ENCODE measurements at regions not wholly inside any gene's neighbourhood (a gene's known extent, or its start where the extent isn't known, plus 50 kb on each side); places are given as distances from the start of the nearest gene placed in this dataset.

DNA sequence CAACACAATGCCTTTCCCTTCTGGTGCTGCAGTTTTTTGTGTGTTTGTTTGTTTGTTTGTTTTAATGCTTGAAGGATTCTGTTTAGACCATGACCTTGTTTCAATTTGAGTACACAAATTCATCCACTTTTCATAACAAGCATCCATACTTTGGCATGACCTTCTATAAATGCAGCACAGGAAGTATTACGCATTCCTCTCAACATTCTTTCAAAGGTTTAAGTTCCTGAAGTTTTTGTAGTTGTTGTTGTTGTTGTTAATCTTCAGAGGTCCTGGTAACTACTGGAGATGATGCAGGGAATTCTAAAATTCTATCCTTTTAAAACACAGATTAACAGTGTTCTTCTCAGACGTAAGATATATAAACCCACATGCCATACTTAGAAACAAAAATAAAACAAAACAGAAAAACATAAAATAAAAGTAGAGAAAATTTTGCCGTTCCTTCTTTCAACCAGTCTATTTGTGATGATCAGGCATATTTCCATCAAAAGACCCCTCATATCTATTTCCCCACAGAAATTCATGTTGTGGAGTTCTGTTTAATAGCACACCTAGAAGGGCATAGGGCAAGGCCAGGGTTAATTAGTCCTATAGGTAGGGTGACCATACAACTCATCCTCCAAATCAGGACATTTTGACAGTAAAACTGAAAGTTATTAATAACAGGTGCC is 529.9 kb downstream of the NOVA1 start:
- in situ Hi-C loops (cut with HindIII; ENCODE audit: low sequenced_read_pairs) = no loop called here
- DNase-seq (ENCODE audit: low spot score) = no peak

DNA sequence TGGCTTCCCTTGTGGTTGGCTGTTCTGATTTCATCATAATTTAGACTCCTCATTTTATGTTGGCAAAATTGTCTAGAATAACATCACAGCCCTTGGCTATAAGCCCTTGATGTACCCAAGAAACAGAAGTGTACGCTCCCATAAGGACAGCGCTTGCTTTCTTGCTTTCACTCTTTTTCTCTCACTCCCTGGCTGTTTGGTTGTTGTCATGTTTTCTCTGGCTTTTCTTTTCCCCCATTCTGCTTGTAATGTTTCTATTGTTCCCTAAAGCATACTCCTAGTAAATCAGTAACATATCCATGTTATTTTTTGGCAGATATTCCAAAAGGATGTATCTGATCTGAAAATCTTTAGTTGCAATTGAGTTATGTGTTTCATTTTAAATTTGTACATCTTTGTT is 530.5 kb downstream of the NOVA1 start:
- in situ Hi-C loops (cut with HindIII; ENCODE audit: low sequenced_read_pairs) = no loop called here

DNA sequence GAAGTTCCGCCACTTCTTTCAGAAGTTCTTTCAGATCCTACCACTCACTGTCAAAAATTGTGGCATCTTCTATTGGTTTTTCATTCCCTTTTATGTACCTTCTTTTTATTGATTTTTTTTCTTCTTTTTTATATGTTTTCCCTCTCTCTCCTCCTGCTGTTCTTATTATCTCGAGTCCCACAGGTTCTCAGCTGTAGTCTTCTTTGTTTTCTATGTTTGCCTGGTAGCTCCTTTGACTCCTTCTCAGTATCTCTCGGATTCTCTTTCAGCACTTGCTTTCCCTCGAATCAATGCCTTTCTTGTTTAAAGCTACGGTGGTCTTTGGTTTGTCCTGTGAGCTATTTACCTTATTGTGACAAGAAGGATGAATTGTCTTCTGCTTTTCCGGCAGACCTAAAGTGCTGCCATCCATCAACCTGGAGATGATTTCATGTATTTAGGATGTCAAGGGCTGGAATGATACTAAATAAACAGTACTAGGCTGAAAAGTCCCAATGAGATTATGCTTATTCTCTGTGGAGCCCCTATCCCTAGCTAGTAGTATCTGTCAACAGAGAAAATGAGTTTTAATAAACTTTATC is 541.7 kb downstream of the NOVA1 start:
- in situ Hi-C loops (cut with HindIII; ENCODE audit: low sequenced_read_pairs) = no loop called here
- no peak for DNase-seq (ENCODE audit: low spot score)

More for the DNA sequence above, 530.5 kb downstream of the NOVA1 start:
- no peak for DNase-seq (ENCODE audit: low spot score)

DNA sequence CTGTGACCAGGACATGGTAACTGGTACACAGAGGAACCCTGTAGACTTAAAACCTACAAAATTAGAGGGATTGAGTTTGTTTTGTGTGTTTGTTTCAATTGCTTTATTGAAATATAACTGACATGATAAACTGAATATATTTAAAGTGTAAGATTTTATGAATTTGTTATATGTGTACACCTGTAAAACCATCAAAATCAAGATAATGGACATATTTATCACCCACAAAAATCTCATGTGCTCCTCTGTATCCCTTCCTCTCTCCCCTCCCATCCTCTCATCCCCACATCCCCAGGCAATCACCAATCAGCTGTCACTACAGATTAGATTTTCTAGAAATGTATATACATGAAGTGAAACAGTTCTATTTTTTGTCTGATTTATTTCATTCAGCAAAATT is 565.5 kb downstream of the NOVA1 start:
- in situ Hi-C loops (cut with HindIII; ENCODE audit: low sequenced_read_pairs) = no loop called here
- DNase-seq (ENCODE audit: low spot score) = no peak

DNA sequence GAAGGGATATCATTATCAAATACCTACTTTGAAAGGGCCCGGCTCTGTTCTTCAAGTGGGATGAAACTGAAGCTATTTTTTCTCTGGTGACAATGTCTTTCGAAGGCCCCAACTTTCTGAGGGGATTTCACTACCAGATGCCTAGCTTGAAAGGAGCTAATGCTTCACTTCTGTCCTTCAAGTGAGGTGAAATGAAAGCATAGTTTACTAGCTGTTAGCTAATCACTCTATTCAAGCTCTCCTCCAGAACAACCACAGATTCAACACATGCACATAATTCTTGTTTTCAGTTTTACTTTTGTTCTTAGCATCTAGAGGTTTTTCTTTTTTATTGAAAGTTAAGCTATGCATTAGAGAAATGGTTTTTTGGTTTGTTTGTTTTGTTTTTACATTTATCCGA is 571.4 kb downstream of the NOVA1 start:
- in situ Hi-C loops (cut with HindIII; ENCODE audit: low sequenced_read_pairs) = no loop called here
- no peak for DNase-seq (ENCODE audit: low spot score)

DNA sequence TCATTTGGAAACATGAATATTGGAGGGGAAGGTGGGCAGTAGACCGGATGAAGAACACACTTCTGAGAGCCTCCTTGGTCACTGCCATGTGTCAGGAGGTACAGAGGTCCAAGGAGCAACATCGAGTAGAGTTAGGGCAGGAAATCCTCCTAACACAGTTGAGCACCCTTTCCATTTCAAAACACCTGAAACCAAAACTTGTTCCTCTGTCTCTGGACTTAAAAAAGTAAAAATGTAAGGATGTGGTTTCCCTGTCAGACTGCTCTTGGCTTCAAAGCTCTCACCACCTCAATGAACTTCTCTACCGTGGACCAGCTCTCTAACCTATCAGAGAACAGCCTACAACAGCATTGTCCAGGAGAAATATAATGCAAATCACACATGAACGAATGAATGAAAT is 573.9 kb downstream of the NOVA1 start:
- no peak for DNase-seq (ENCODE audit: low spot score)
- in situ Hi-C loops (cut with HindIII; ENCODE audit: low sequenced_read_pairs) = no loop called here

DNA sequence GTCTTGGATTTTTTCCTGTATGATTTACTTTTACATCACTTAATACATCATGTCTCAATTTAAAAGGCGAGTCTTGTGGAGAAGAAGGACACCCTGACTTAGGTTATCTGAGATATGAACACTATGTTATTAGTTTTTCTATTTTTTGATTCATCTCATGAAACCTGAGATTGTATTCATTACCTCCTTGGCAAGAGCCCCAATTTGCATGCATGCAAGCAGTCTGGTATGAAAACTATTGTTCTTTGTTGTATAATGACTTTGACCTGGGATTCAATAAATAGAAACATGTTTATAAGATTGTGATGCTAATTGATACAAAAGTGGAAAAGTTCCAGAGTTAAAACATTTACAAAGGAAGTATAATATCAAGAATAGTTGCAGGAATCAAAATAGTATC is 576.1 kb downstream of the NOVA1 start:
- no peak for DNase-seq (ENCODE audit: low spot score)
- in situ Hi-C loops (cut with HindIII; ENCODE audit: low sequenced_read_pairs) = no loop called here

DNA sequence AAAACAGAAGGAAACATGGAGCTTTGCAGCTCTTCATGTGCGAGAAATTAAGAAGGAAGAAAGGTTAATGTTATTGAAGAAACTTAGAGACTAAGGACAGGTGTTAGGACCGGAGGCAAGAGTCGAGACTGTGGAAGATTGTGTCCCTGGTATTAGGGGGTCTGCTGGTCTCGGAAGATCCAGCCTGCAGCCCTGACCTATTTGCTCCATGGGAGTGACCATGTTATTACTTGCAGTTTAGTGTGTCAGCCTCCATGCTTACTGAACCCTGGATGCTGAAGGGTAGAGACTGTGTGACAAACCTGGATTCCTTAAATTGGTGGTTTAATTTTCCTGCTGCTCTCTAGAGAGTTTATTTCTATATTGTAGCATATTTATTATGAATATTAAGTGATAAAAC is 580.6 kb downstream of the NOVA1 start:
- DNase-seq (ENCODE audit: low spot score) = no peak

DNA sequence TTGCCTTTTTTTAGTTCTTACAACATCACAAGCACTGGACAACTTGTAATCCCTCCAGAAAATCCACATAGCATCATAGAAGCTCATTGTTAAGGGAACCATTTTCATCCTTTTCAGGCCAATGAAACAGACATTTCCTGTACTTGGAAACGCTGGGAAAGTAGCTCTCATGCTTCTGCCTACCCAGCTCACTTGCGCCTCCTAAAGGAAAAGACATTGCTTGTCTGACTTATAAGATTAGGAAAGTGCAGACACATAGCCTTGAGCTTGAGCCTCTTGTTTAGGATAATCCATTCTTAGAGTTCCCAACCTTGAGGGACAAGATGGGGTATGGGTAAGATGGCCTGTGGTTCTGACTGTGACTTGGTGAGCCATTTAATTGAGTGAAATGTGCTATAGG is 589.5 kb downstream of the NOVA1 start:
- in situ Hi-C loops (cut with HindIII; ENCODE audit: low sequenced_read_pairs) = no loop called here
- no peak for DNase-seq (ENCODE audit: low spot score)

More for the DNA sequence above, 580.6 kb downstream of the NOVA1 start:
- in situ Hi-C loops (cut with HindIII; ENCODE audit: low sequenced_read_pairs) = no loop called here

DNA sequence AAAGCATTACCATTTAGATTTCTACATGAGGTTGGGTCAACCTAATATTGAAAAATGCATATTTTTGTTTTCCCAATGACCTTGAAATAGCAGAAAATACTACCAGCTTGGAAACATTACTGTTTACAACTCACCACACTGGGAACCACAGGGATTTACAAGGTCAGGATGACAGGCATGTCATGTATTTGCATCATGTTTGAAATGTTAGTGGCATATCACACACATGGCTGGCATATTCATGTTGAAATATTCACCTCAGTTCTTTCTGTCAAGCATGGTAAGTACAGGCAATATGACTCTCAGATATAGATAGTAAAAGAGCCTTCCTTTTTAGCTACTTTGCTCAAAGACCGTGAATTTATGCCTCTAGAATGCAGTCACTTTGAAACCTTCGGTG is 593.5 kb downstream of the NOVA1 start:
- in situ Hi-C loops (cut with HindIII; ENCODE audit: low sequenced_read_pairs) = no loop called here

DNA sequence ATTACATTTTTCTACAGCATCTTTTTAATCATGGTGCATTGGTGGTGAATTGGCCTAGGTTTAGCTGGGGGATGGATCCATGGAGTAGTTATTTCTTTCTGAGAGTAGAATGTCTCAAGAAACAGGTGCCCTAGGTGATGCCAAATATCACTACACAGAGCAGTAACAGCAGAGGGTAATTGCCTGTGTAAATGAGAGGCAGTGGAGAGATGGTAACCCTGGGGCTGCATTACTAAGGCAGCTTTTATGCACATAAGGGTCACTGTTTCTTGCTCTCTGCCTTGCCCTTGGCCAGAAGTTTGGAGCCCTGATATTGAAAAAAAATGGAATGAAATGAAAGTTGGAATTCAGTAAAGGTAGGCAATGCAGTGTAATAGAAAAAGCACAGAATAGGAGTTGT is 604.0 kb downstream of the NOVA1 start:
- in situ Hi-C loops (cut with HindIII; ENCODE audit: low sequenced_read_pairs) = no loop called here

More for the DNA sequence above, 593.5 kb downstream of the NOVA1 start:
- no peak for DNase-seq (ENCODE audit: low spot score)

DNA sequence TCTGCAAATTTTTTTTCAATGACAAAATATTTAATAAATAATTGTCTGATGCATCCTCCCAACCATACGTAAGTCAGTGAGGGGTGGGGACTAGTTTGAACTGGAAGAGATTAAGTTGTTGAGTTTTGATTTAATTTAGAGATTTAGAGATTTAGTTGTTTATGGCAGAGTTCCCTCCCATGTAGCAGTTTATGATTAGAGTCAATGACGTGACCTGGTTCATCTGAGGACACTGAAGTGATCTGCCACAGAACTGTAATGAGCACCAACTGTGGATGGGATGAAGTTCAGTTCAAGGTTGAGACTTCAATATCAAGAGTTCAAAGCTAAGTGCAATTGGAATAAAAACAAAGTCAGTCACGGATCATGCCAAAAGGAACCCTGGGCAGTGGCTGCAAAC is 609.3 kb downstream of the NOVA1 start:
- in situ Hi-C loops (cut with HindIII; ENCODE audit: low sequenced_read_pairs) = no loop called here
- no peak for DNase-seq (ENCODE audit: low spot score)

More for the DNA sequence above, 604.0 kb downstream of the NOVA1 start:
- no peak for DNase-seq (ENCODE audit: low spot score)

DNA sequence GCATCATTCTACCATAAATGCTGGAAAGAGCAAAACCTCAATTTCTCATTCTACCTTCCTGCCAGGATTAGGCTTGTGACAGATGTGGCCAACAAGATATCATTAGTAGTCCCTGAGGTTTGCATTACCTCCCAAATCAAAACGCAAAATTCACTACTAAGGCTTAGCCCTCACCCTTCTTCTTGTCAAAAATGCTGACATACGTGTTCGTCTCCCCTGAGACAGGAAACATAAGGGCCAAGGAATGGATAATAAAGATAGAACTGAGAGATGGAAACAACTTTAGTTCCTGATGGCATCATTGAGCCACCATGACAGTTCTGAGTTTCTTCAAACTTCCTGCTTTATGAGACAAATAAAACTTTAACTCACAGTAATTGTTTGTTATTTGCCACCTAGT is 642.1 kb downstream of the NOVA1 start:
- in situ Hi-C loops (cut with HindIII; ENCODE audit: low sequenced_read_pairs) = no loop called here
- no peak for DNase-seq (ENCODE audit: low spot score)

DNA sequence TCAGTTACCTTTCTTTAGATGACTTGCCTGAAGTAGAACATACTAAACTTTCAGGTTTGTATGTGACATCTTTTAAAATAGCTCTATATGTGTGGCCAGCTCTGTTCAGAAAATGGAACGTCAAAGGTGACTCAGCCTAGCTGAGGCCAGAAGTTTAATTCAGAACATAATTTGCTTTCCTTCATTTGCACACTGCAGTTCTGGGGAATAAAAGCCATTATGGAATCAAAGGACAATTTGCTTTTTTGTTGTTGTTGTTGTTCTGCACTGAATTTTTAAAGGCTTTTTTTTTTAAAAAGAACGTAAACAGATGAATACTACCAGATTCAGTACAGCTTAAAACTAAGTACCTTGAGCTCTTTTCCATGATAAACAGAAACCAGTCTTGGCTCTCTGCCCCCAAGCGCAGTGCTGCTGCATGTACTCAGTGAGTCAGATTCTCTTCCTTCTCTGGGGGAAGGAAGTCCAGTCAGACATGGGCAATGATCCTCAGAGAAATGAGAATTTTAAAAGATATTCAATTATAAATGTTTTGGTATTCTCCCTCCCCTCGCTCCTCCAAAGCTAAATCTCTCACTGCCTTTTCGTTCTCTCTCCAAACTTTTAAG is 644.2 kb downstream of the NOVA1 start:
- in situ Hi-C loops (cut with HindIII; ENCODE audit: low sequenced_read_pairs) = no loop called here
- DNase-seq (ENCODE audit: low spot score) = no peak

DNA sequence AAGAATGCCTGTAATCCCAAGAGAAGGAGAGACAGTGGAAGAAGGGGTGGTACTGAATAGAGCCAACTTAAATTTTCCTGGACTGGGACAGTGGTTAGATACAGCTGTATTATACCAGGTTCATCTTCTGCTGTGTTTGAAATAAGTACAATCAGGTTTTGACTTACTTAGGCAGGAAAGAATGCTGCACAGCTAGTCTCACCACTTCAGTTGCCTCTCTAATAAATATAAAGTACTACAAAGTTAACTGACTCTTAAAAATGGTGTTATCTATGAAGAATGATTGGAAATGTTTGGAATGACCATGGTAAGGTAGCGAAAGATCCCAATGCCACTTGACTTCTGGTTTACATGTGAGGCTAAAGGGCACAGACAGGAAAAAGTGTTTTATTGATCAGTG is 652.1 kb downstream of the NOVA1 start:
- no peak for DNase-seq (ENCODE audit: low spot score)
- in situ Hi-C loops (cut with HindIII; ENCODE audit: low sequenced_read_pairs) = no loop called here

DNA sequence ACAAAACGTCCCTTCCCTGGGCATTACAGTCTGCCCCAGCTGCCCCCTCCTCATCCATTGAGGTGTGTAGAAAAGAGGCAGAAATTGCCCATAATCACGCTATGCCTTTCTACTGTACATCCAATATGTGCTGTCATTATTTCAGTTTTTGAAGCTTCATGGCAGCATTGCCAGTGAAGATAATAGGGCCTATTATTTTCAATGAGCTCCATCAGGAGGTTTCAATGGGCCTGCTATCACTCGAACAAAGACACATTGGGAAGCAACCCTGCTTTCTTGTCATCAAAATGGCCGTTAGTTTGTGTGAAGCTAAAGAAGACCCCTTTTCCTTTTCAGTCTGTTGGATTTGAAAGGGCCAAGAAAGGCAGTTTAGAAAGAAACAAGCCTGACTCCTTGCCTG is 653.8 kb downstream of the NOVA1 start:
- in situ Hi-C loops (cut with HindIII; ENCODE audit: low sequenced_read_pairs) = no loop called here
- DNase-seq (ENCODE audit: low spot score) = no peak

DNA sequence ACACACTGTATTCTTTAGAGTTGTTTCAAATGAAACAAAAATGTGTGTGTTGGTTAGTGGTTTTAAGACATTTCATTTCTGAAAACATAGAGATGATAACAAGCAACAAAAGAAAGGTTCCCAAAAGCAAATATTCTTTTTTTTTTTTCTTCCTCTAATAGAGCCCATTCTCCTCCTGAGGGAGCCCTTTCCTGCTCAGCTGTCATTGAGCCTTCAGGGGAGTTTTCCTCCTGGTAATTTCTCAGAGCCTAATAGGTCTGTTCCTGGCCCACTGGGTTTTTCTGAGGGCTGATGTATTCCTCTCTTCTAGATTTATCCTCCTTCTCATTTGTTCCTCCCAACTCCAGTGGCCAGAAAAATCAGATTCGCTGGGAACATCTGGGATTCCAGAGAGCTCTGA is 654.5 kb downstream of the NOVA1 start:
- in situ Hi-C loops (cut with HindIII; ENCODE audit: low sequenced_read_pairs) = no loop called here

DNA sequence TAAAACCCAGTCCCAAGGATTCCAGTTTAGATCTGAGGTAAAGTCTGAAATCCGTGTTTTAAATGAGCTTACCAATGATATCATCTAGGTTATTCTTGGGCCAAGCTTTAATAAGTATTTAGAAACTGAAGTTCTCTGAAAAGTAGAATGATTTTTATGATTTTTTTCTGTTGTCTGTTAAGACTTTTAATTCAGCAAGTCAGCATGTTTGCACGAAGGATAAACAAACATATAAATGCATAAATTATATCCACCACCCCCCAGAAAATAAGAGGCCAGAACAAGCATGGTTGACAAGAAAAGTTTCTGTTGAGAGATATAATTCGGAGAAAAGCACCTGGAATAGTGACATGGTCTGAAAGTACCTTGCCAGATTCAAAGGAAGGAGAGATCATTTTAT is 655.7 kb downstream of the NOVA1 start:
- DNase-seq (ENCODE audit: low spot score) = no peak
- in situ Hi-C loops (cut with HindIII; ENCODE audit: low sequenced_read_pairs) = no loop called here

More for the DNA sequence above, 654.5 kb downstream of the NOVA1 start:
- DNase-seq (ENCODE audit: low spot score) = no peak

DNA sequence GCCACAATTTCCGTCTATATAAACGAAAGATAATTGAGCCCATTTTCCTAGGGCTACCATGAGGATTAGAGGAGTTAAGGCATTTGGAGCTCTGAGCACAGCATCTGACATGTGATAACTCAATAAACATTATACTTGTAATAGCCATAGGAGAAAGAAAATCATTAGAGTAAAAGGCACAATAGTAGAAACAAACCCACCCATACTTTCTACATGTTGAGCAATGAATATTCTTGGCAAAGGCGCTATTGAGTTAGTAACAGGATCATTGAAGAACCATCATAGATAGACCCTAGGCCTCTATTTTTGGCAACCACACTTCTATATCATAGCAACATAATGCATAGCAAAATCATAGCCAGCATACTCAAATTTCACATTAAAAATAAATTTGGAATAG is 664.1 kb downstream of the NOVA1 start:
- no peak for DNase-seq (ENCODE audit: low spot score)
- in situ Hi-C loops (cut with HindIII; ENCODE audit: low sequenced_read_pairs) = no loop called here

DNA sequence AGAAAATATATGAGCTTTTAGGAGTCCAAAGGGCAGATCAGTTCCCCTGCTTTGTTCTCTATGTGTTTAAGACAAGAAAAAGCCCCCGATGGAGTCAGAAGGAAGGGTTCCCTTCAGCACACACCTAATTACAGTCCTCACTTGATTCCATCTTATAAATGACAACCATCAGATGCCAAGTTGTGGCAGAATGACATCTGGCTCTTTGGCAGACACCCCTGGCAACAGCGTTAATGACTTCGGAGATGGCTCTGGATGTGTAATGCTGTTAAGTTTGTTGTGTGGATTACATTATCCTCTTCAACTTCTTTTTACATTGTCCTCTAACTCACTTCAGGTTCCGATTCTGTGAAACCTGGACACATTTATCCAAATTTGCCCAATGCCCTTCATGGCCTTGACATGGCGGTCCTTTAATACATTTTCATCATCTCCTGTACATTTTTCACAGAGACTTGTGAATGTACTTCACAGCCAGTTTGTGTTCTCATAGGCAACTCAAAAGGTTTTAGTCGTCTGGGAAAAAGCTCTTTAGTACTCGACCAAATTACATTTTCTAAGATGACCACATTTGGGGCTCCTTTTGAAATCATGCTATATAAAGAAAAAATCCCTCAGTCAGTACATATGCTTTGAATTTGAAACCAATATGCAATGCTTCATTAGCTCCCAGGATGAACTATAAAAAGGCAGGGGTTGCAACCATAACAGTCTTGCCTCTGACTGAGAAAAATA is 667.8 kb downstream of the NOVA1 start:
- DNase-seq (ENCODE audit: low spot score) = no peak
- in situ Hi-C loops (cut with HindIII; ENCODE audit: low sequenced_read_pairs) = no loop called here

All from G401 (cell line).